K562 (cell line): ENCODE measurements at regions not wholly inside any gene's neighbourhood (a gene's known extent, or its start where the extent isn't known, plus 50 kb on each side); places are given as distances from the start of the nearest gene placed in this dataset.

Experiments used
- CREM ChIP-seq: IDR thresholded peaks from 2 replicates; pipeline ENCODE4 v1.6.1; 2014; ENCODE audit warnings: antibody characterized with exemption, low read depth
- EP400 ChIP-seq: fragments of 450-650 bp; IDR thresholded peaks from 2 replicates; pipeline ENCODE4 v1.6.1; 2017; ENCODE audit warnings: antibody characterized with exemption, mild to moderate bottlenecking, moderate library complexity
- MAFF ChIP-seq: IDR thresholded peaks from 2 replicates; pipeline ENCODE4 v1.6.1; 2012; ENCODE audit warnings: low read length, improper control_type of control experiment
- NR4A1 ChIP-seq, 2 experiments: fragments of 250-450 bp in 1 of 2; fragments of 450-650 bp in 1 of 2; sonication (Bioruptor Pico) in 1 of 2; IDR thresholded peaks; 2 replicates each; pipeline versions ENCODE4 v1.4.0 to v1.6.1; 2016 to 2020; ENCODE audit warnings: mild to moderate bottlenecking in 2 of 2, missing compliant biosample characterization in 1 of 2, missing genetic modification characterization in 1 of 2, moderate library complexity in 1 of 2
- RCOR1 ChIP-seq, 2 experiments: IDR thresholded peaks; 2 replicates each; pipeline ENCODE4 v1.6.1; 2012; ENCODE audit warnings: low read depth in 2 of 2, low read length in 2 of 2, borderline replicate concordance in 1 of 2, improper control_type of control experiment in 1 of 2
- SAP30 ChIP-seq: fragments of 200-600 bp; sonication (generic); IDR thresholded peaks from 2 replicates; pipeline ENCODE4 v1.6.1; 2012; ENCODE audit warnings: borderline replicate concordance, low read depth, mild to moderate bottlenecking, moderate library complexity, low read length, control low read depth, inconsistent platforms; ENCODE audit not compliant: insufficient read depth, poor library complexity, severe bottlenecking
- SIX5 ChIP-seq, 2 experiments: IDR thresholded peaks; 2 replicates each; pipeline ENCODE4 v1.6.1; 2011; ENCODE audit warnings: low read length in 2 of 2, borderline replicate concordance in 1 of 2, low read depth in 1 of 2, mild to moderate bottlenecking in 1 of 2, moderate library complexity in 1 of 2; ENCODE audit not compliant: insufficient read depth in 1 of 2
- SMAD3 ChIP-seq: fragments of 450-650 bp; formaldehyde crosslinking; conservative IDR thresholded peaks from 2 replicates; pipeline ENCODE4 v1.4.0; 2020; ENCODE audit warnings: mild to moderate bottlenecking
- SMAD4 ChIP-seq: fragments of 250-450 bp; sonication (Bioruptor Pico); conservative IDR thresholded peaks from 2 replicates; pipeline ENCODE4 v1.8.0; 2021; ENCODE audit warnings: inconsistent platforms, mild to moderate bottlenecking, moderate library complexity
- TAL1 ChIP-seq: fragments of 450-650 bp; IDR thresholded peaks from 2 replicates; pipeline ENCODE4 v1.6.1; 2016; ENCODE audit warnings: mild to moderate bottlenecking
- TBL1XR1 ChIP-seq, 2 experiments: IDR thresholded peaks; 2 replicates each; pipeline ENCODE4 v1.6.1; 2012; ENCODE audit warnings: improper control_type of control experiment in 2 of 2, low read length in 2 of 2, mild to moderate bottlenecking in 1 of 2
- TEAD4 ChIP-seq, 2 experiments: sonication (generic) in 1 of 2; formaldehyde crosslinking in 1 of 2; IDR thresholded peaks; 2 replicates each; pipeline versions ENCODE4 v1.6.1 to v1.8.0; 2012 to 2022; ENCODE audit warnings: borderline replicate concordance in 1 of 2, inconsistent platforms in 1 of 2, low read length in 1 of 2, mild to moderate bottlenecking in 1 of 2, missing genetic modification reagents in 1 of 2
- U2AF1 ChIP-seq: fragments of 200-400 bp; formaldehyde crosslinking; optimal IDR thresholded peaks from 2 replicates; pipeline ENCODE3; 2017; ENCODE audit warnings: mild to moderate bottlenecking, low read depth, low read length, moderate library complexity
- ZNF696 ChIP-seq: fragments of 250-450 bp; sonication (Bioruptor Pico); conservative IDR thresholded peaks from 2 replicates; pipeline ENCODE4 v1.4.0; 2020; ENCODE audit warnings: mild to moderate bottlenecking, moderate library complexity
- TF ChIP-seq, protein P1 (sequence below): fragments of 250-450 bp; sonication (Bioruptor Pico); IDR thresholded peaks from 2 replicates; pipeline ENCODE4 v1.4.0; 2020; ENCODE audit warnings: mild to moderate bottlenecking, moderate library complexity
- TF ChIP-seq, protein P2 (sequence below): fragments of 450-650 bp; IDR thresholded peaks from 2 replicates; pipeline ENCODE4 v1.6.1; 2016; ENCODE audit warnings: borderline replicate concordance
- TF ChIP-seq, protein P3 (sequence below): sonication (generic); formaldehyde crosslinking; IDR thresholded peaks from 2 replicates; pipeline ENCODE4 v1.8.1; 2022; ENCODE audit warnings: missing genetic modification reagents

DNA sequence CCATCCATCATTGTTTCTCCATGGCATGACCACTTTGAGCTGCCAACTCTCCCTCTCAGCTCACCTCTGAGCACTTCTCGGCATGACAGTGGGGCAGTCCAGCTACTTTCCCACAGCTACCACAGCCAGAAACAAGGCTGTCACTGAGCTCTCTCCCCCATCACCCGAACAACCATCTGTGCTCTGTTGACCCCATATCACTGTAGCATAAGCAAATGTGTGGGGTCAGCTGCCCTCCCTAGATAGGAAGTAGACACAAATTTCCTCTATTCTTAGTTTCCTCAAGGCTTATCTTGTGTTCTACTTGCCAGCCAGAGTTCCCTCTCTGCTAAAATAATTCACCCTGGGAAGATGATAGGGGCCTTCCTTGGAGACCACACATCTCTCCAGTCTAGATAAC, 82.6 kb upstream of the FUT8 start (continued):
- TF ChIP-seq, protein P1, sequence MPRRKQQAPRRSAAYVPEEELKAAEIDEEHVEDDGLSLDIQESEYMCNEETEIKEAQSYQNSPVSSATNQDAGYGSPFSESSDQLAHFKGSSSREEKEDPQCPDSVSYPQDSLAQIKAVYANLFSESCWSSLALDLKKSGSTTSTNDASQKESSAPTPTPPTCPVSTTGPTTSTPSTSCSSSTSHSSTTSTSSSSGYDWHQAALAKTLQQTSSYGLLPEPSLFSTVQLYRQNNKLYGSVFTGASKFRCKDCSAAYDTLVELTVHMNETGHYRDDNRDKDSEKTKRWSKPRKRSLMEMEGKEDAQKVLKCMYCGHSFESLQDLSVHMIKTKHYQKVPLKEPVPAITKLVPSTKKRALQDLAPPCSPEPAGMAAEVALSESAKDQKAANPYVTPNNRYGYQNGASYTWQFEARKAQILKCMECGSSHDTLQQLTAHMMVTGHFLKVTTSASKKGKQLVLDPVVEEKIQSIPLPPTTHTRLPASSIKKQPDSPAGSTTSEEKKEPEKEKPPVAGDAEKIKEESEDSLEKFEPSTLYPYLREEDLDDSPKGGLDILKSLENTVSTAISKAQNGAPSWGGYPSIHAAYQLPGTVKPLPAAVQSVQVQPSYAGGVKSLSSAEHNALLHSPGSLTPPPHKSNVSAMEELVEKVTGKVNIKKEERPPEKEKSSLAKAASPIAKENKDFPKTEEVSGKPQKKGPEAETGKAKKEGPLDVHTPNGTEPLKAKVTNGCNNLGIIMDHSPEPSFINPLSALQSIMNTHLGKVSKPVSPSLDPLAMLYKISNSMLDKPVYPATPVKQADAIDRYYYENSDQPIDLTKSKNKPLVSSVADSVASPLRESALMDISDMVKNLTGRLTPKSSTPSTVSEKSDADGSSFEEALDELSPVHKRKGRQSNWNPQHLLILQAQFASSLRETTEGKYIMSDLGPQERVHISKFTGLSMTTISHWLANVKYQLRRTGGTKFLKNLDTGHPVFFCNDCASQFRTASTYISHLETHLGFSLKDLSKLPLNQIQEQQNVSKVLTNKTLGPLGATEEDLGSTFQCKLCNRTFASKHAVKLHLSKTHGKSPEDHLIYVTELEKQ (CRISPR knock-in tag) = no peak
- TF ChIP-seq TEAD4 (IDR thresholded peaks at IDR 0.05; ENCODE audit: low read length) = peak; percentile 33; the same call in 1 of the 2 replicates
- no peak for TF ChIP-seq TEAD4 (CRISPR knock-in tag; IDR thresholded peaks at IDR 0.05; ENCODE audit: borderline replicate concordance)
- TF ChIP-seq MAFF = no peak
- TF ChIP-seq U2AF1 = no peak
- no peak for TF ChIP-seq SAP30
- TF ChIP-seq, protein P2, sequence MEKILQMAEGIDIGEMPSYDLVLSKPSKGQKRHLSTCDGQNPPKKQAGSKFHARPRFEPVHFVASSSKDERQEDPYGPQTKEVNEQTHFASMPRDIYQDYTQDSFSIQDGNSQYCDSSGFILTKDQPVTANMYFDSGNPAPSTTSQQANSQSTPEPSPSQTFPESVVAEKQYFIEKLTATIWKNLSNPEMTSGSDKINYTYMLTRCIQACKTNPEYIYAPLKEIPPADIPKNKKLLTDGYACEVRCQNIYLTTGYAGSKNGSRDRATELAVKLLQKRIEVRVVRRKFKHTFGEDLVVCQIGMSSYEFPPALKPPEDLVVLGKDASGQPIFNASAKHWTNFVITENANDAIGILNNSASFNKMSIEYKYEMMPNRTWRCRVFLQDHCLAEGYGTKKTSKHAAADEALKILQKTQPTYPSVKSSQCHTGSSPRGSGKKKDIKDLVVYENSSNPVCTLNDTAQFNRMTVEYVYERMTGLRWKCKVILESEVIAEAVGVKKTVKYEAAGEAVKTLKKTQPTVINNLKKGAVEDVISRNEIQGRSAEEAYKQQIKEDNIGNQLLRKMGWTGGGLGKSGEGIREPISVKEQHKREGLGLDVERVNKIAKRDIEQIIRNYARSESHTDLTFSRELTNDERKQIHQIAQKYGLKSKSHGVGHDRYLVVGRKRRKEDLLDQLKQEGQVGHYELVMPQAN = no peak
- TF ChIP-seq SMAD3 (CRISPR knock-in tag) = 0 out of 2 replicates have a peak, but pooled peaks have one; percentile 17
- peak in 1 of 2 experiments; percentile 68; a peak in 2 of 4 replicates for TF ChIP-seq RCOR1 (IDR thresholded peaks at IDR 0.05; ENCODE audit: borderline replicate concordance in 1 of 2, low read depth in 2 of 2, low read length in 2 of 2)
- TF ChIP-seq SIX5 (IDR thresholded peaks at IDR 0.05; ENCODE audit: borderline replicate concordance in 1 of 2, insufficient read depth in 1 of 2, low read depth in 1 of 2, low read length in 2 of 2) = no peak
- 0 out of 2 replicates have a peak, but pooled peaks have one; percentile 42 for TF ChIP-seq SMAD4 (CRISPR knock-in tag)
- TF ChIP-seq EP400 = no peak
- no peak for TF ChIP-seq ZNF696 (CRISPR knock-in tag)
- TF ChIP-seq, protein P3, sequence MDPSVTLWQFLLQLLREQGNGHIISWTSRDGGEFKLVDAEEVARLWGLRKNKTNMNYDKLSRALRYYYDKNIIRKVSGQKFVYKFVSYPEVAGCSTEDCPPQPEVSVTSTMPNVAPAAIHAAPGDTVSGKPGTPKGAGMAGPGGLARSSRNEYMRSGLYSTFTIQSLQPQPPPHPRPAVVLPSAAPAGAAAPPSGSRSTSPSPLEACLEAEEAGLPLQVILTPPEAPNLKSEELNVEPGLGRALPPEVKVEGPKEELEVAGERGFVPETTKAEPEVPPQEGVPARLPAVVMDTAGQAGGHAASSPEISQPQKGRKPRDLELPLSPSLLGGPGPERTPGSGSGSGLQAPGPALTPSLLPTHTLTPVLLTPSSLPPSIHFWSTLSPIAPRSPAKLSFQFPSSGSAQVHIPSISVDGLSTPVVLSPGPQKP (CRISPR knock-in tag) = no peak
- 0 out of 2 replicates have a peak, but pooled peaks have one; percentile 28 for TF ChIP-seq TAL1
- TF ChIP-seq CREM = no peak
- no peak for TF ChIP-seq NR4A1 (CRISPR knock-in tag; IDR thresholded peaks at IDR 0.05)
- no peak for TF ChIP-seq NR4A1 (tag; IDR thresholded peaks at IDR 0.05)
- no peak for TF ChIP-seq TBL1XR1 (IDR thresholded peaks at IDR 0.05; ENCODE audit: low read length in 2 of 2)
